Inflammatory macrophage treated with lipopolysaccharide for 1 hour (primary cell): ENCODE measurements at regions not wholly inside any gene's neighbourhood (a gene's known extent, or its start where the extent isn't known, plus 50 kb on each side); places are given as distances from the start of the nearest gene placed in this dataset.

ENCODE experiments used
- DNase-seq, 2 donors: peaks; one replicate each; pipeline ENCODE4 v3.0.0-alpha.2; 2020 to 2022

GRCh38 chr4:171629737-171630136, 183.5 kb upstream of the GALNTL6 start:
- DNase-seq = no peak

DNA sequence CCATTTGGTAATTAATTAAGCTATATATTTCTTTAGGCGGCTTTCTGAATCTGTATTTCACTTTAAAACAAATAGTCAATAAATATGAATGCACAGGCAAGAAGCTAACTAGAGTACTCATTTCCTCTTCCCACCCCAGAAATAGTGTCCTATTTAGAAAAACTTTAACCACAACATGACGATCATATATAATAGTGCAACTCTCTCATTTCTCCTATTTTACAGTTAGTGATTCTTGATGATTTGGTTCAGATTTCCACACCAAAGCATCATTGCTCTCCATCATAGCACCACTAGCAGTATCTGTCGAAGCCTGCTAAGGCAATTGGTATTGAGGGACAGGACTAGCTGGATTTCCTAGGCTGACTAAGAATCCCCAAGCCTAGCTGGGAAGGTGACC, 184.0 kb upstream of the GALNTL6 start:
- no peak for DNase-seq

GRCh38 chr4:171626554-171626953, 186.7 kb upstream of the GALNTL6 start:
- DNase-seq = no peak

DNA sequence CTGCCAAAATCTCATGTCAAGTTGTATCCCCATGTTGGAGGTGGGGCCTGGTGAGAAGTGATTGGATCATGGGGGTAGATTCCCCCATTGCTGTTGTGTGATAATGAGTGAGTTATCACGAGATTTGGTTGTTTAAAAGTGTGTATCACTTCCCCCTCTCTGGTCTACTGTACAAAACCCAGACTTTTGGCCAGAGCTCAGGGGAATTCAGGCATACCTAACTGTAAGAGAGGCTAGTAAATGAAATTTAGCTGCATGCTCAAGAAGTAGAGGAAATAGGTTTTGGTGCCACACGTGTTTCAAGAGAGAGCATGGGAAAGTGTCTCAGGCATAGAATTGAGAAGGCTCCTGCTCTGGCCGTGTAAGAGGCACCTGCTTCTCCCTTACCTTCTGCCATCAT, 190.5 kb upstream of the GALNTL6 start:
- no peak for DNase-seq

DNA sequence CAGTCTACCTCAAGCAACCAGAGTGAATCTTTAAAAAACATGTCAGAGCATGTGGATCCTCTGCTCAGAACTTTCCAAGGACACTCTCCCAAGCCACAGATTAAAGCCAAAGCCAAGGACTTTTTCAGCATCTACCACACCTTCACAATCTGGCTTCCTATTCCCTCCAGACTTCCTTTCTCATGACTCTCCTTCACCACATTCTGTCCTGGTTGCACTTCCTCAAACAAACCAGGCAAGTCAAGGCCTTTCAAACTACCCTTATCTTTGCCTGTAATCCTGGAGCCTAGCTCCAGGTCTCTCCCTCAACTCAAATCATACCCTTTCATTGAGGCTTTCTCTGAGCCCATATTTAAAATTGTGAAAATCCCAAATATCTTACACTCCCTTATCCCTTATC, 191.6 kb upstream of the GALNTL6 start:
- no peak for DNase-seq

GRCh38 chr4:171612907-171613306, 200.3 kb upstream of the GALNTL6 start:
- no peak for DNase-seq

- no peak for DNase-seq
Observed at GRCh38 chr4:171602638-171603355, 210.4 kb upstream of the GALNTL6 start.

- DNase-seq = no peak
Observed at GRCh38 chr4:171601091-171601490, 212.1 kb upstream of the GALNTL6 start.

- no peak for DNase-seq
Observed at GRCh38 chr4:171599628-171600027, 213.6 kb upstream of the GALNTL6 start.

DNA sequence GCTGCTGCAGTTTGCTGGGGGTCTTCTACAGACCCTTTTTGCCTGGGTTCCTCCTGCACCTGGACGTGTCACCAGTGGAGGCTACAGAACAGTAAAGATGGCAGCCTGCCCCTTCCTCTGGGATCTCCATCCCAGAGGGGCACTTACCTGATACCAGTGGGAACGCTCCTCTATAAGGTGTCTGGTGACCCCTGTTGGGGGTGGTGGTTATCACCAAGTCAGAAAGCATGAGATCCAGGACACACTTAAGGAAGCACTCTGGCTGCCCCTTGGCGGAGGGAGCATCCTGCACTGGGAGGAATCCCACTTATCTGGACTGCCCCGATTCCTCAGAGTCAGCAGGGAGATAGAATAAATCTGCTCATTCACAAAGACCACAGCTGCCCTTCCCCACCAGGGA, 218.9 kb upstream of the GALNTL6 start:
- DNase-seq = no peak

- DNase-seq = no peak
Observed at GRCh38 chr4:171590716-171591115, 222.5 kb upstream of the GALNTL6 start.

DNA sequence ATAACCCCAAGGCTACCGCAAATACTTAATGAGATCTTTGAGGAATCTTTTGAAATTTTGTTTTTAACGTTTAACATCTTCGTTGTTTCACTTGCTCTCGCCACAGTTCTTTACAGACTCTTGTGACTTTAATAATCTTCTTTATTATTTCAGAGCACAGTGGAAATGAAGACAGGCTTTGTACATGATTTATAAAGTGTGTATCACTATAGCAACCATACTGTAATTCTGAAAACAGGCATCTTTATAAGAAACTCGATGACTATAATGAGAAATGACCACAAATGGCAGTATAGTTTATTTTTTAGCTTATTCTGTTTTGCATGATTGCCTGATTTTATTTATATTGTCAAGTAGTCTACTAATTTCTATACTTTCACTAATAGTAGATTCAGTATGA, 224.4 kb upstream of the GALNTL6 start:
- DNase-seq = no peak

DNA sequence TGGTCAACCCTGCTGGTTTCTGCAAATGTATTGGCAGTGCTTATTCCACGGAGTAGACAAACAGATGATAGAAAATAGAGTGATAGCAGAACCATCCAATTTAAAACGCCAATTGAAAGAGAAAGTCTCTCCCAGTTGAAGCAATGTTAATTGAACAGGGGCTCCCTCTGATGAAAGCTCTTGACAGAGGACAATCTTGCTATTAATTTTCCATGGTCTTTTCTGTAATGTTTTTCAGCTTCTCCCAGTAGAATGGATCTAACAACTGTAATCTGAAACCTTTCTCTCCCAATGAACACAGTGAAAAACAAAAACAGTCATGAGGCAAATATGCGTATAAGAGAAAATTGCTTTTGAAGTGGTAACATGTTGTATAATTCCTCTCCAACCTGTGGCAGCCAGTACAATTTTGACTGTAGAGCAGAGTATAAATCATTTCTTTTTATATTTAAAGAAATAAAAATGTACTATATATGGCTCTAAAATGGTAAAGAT, 225.1 kb upstream of the GALNTL6 start:
- DNase-seq = no peak

DNA sequence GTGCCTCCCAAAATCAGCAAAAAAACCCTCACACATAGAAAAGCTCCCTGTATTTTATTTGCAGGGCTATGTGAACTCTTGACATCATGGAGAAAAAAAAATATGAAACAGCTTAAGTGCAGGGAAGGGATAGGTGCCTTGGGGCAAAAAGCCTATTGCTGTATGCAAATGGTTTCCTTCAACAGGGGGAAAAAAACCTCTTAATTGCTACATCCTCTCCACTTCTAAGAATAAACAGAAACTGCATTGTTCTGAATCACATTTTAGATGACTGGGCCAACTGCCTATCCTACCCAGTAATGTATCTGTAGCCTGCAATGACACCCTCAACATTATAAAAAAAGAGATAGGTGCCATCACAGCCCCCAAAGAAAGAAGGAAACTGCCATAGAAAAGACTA, 229.4 kb upstream of the GALNTL6 start:
- no peak for DNase-seq

DNA sequence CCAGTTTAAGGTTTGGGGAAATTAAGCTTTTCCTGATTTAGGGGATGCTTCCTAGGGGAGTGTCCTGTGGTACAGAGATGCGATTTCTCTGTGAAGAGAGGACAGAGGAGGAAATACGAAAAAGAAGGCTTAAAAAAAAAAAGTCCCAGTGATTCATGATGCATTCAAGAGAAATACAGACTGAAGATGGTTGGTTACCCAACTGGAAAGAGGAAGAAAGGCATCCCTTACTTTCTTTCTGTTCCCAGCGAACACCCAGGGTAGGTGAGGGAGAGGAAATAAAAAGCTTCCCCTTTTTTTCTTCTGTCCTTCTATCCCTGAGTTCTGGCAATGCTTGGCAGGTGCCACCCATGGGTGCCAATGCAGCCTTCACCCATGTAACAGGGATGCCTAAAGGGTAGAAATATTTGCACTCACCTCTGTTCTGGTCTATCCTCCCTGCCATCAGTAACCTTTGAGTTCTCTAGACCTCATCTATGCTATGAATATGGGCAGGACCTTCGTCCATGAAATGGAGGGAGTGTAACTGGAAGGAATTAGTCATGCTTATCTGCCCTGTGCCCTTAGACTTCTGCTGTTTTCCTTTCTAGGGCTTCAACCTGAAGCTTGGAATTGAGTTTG, 230.1 kb upstream of the GALNTL6 start:
- DNase-seq = no peak

DNA sequence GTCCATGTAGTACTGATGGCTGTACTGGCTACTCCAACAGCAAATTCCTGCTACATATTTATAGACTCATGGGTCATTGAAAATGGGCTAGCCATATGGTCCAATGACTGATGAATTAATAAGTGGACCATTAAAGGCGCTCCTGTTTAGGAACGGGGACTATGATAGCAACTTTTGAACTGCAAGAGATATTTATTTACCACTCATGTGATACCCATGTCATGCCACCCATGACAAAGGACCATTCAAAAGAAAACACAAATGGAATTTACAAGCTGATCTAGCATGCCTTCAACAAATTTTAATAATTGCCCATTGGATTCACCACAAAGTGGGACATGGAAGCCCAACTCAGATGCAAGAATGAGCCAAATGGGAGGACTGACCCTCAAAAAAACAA, 240.0 kb upstream of the GALNTL6 start:
- DNase-seq = no peak

GRCh38 chr4:171565130-171565788, 247.9 kb upstream of the GALNTL6 start:
- DNase-seq = no peak

DNA sequence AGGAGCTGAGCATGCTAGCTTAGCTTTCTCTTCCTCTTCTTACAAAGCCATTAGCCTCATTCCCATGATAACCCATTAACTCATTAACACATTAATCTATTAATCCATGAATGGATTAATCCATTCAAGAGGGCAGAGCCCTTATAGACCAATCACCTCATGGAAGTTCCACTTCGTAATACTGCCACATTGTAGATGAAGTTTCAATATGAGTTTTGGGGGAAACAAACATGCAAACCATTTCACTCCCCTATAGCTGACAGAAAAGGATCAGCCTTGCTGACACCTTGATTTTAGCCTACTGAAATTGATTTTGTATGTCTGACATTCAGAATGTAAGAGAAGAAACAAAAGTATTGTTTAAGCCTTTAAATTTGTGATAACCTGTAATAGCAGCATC, 251.8 kb upstream of the GALNTL6 start:
- no peak for DNase-seq

GRCh38 chr4:171553961-171554360, 259.2 kb upstream of the GALNTL6 start:
- DNase-seq = no peak

- no peak for DNase-seq
Observed at GRCh38 chr4:171542640-171543039, 270.6 kb upstream of the GALNTL6 start.

- no peak for DNase-seq
Observed at GRCh38 chr4:171538601-171539100, 274.6 kb upstream of the GALNTL6 start.

- no peak for DNase-seq
Observed at GRCh38 chr4:171534391-171534790, 278.8 kb upstream of the GALNTL6 start.

DNA sequence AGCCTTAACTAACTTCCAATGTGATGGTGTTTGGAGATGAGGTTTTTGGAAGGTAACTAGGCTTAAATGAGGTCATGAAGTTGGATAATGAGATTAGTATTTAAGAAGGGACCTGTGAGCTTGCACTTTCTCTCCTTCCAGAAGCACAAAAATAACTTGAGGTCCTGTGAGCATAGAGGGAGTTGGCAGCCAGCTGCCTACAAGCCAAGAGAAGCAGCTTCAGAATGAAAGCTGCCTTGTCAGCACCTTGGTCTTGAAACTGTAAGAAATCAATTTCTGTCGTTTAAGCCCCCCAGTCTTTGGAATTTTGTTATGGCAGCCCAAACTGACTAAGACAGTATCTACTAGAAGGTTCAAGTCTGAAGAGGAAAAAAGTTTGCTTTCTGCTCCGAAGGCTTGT, 280.2 kb upstream of the GALNTL6 start:
- DNase-seq = no peak

GRCh38 chr4:171524903-171525302, 288.3 kb upstream of the GALNTL6 start:
- DNase-seq = no peak
